ENCODE measurements at regions not wholly inside any gene's neighbourhood (a gene's known extent, or its start where the extent isn't known, plus 50 kb on each side); places are given as distances from the start of the nearest gene placed in this dataset.
"Not testable (repeated sequence)": the region's sequence is repeated elsewhere in the genome, so short reads cannot be mapped to it uniquely, and the experiment has no call there.

DNA sequence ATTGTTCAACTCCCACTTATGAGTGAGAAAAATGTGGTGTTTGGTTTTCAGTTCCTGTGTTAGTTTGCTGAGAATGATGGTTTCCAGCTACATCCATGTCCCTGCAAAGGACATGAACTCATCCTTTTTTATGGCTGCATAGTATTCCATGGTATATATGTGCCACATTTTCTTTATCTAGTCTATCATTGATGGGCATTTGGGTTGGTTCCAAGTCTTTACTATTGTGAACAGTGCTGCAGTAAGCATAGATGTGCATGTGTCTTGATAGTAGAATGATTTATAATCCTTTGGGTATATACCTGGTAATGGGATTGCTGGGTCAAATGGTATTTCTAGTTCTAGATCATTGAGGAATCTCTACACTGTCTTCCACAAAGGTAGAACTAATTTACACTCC, 613.0 kb upstream of the MIR17HG start:
- DNase-seq (ENCODE audit: low read depth): not testable (repeated sequence)

DNA sequence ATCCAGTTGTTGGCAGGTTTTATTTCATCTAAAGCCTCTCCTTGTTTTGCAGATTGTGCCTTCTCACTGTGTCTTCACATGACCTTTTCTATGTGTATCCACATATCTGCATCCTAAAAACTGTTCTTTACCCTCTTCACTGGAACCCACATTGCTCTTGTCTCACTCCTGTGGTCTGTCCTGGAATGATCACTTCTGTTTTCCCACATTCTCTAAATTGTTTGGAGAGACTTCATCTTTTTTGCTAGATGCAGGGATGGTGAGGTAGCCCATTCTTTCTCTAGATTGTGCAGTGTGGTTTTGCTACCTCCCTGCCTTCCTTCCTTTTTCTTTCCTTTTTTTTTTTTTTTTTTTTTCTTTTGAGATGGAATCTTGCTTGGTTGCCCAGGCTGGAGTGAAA, 608.6 kb upstream of the MIR17HG start:
- no peak for DNase-seq (ENCODE audit: low read depth)

DNA sequence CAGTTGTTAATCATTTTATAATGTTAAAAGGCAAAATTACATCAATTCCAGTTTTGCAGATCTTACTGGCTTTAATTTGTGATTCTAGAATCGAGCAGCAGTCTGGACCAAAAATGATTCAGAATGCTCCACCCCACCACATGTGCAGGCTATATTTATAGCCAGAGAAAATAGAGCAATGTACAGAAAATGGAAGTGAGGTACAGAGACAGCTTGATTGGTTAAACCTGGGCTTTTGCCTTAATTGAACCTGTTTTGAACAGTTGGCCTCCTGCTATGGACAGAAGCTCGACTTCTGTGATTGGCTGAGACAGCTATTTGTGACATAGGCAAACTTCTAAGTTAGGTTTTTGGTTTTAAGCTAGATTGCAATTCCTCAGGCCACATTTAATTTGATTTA, 607.4 kb upstream of the MIR17HG start:
- DNase-seq (ENCODE audit: low read depth): no peak

- no peak for DNase-seq (ENCODE audit: low read depth)
Observed at GRCh38 chr13:90742381-90742780, 605.1 kb upstream of the MIR17HG start.

DNA sequence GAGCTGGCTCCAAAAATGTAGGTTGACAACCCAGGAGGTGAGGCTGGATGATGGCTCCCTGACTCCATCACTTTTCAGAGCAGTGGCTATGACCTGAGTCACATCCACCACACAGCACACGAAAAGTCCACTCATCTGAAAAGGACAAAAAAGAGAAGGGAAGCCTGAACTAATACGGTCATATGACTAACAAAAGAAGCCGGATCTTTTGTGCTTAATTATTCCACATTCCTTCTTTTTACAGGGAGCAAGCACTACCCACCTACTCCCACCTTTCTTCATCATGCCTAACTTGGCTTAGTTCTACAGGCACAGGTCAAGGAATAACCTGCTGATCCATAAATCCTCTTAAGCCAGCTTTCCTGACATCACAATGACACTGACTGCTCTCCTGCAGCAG, 601.3 kb upstream of the MIR17HG start:
- DNase-seq (ENCODE audit: low read depth): no peak

DNA sequence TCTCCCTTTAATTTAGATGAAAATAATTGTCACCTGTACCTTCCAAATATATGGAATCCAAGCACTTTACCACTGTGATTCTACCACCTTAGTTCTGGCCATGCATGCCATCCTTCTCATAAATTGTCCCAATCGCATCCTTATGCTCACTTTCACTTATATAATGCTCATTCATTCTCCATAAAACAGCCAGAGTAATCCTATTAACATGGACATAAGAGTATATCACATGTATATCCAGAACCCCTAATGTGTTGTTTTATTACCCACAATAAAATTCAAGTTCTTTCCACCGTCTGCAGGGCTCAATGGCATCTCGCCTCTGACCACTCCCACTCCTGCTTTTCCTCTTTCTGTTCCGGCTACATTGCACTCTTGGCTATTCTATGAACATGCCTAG, 597.5 kb upstream of the MIR17HG start:
- DNase-seq (ENCODE audit: low read depth): no peak

DNA sequence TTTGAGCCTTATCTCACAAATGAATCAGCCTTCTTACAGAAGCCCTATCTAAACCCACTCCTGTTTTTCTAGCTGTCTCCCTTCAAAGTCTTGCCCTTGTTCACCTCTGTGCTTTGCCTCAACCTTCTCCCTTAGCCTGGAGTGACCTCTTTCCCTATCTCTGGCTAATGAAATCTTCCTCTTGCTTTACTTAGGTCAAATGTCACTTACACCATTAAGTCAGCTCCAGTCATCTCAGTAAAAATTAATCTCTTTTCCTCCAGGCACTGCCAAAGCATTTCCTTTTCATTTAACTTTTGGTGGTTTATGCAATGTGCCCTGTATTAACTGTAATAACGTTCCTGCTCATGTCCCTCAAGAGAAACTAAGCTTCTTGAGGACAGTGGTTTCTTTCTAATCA, 596.5 kb upstream of the MIR17HG start:
- DNase-seq (ENCODE audit: low read depth): no peak

GRCh38 chr13:90752070-90752469, 595.4 kb upstream of the MIR17HG start:
- no peak for DNase-seq (ENCODE audit: low read depth)

DNA sequence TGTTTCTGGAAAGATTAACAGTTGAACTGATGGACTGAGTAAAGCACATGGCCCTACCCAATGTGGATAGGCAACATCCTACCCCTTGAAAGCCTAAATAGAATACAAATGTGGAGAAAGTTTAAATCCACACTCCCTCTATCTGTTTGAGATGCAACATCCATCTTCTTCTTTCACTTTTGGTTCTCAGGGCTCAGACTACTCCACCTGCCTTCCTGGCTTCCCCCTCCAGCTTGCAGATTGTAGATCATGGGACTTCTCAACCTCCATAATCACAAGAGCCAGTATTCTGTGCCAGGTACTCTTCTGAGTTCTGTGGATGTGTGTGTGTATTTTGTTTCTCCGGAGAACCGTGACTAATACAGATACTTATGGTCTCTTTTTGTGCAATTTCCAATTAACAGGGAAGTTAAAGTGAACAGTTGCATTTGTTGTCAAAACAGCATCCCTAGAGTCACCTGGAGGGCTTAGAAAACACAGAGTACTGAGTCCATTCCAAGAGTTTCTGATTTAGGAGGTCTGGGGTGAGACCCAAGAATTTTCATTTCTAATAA, 590.3 kb upstream of the MIR17HG start:
- no peak for DNase-seq (ENCODE audit: low read depth)

- DNase-seq (ENCODE audit: low read depth): no peak
Observed at GRCh38 chr13:90760639-90761038, 586.8 kb upstream of the MIR17HG start.

DNA sequence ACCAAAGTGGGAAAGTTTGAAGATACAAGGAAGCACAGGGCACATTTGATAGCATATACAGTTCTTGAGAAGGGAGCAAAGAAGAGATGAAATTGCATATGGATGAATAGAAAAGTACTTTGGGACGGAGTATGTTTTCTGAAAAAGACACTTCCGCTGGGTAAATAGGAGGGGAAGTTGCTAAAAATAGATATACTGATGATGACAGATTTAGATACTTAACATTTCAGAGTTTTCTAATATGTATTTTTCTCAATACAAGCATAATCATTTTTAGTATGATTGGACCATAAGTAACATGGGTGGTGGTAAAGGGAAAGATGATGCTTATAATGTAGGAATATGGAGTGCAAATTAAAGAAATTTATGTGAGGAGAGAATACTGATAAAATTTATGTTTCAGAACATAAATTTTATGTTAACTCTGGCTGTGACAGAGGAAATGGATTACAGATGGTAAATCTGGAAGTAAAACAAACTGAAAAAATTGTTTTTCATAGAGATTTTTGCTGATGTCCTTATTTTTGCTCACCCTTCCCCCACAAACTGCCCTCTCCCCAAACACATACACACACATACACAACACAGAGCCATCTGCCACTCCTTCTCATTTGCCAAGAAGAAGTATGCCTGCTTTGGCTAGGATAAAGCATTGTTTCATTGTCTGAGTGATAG, 583.9 kb upstream of the MIR17HG start:
- no peak for DNase-seq (ENCODE audit: low read depth)

DNA sequence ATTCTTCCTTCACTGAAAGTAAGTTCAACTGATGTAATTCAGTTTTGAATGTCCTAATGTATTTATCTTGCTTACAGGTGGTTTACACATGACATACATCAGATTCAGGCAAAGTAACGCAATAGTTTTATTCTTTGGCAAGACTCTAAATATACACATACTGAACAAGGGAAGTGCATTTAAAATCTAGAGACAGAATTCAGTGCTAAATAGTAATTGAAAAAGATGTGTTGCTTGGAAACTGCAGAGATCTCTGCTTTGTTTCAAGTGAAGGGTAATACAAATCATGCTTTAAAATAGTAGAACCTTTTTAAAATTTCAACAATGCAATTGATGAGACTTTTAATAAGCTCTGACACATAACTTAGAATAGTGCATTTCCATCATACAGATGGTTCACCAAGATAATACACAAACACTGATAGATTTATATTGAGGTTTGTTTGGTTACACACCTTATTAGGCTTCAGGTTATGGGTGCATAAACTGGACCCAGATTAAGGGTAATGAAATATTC, 581.0 kb upstream of the MIR17HG start:
- no peak for DNase-seq (ENCODE audit: low read depth)

DNA sequence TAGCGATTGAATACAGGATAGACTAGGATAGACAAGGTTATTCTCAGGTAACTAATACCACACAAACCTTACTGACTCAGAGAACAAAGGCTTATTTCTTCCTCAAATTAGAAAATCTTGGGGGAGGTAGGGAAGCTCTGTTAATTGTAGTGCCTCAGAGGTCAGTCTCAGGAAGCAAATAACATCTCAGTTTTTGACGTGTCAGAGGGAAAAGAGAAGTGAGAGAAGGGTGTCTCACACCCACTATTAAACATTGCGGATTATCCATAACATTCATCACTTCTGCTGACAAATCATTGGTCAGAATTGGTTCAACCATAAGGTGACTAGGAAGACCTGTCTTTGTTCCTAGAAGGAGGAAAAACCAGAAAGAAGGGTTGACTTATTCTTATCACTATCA, 579.4 kb upstream of the MIR17HG start:
- DNase-seq (ENCODE audit: low read depth): no peak

GRCh38 chr13:90769387-90769786, 578.1 kb upstream of the MIR17HG start:
- no peak for DNase-seq (ENCODE audit: low read depth)

- no peak for DNase-seq (ENCODE audit: low read depth)
Observed at GRCh38 chr13:90770334-90770733, 577.2 kb upstream of the MIR17HG start.

DNA sequence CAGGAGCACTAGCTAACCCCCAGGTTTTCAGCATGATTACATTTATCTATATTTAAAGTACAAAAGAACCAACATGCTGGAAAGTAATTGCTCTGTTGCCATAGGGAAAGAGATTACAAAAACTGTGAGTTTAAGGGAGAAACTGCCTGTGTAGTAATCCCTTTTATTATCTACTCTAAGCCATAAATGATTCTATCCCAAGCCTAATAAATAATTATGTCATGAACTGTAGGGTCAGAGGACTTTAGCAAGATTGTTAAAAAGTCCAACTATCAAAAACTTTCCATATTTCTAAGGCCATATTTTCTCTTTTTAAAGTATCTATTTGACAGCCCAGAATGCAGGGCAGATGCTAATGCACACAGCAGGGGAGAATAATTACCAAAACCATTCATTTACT, 573.8 kb upstream of the MIR17HG start:
- DNase-seq (ENCODE audit: low read depth): no peak

- no peak for DNase-seq (ENCODE audit: low read depth)
Observed at GRCh38 chr13:90776051-90776748, 571.3 kb upstream of the MIR17HG start.

- no peak for DNase-seq (ENCODE audit: low read depth)
Observed at GRCh38 chr13:90783273-90783672, 564.2 kb upstream of the MIR17HG start.

DNA sequence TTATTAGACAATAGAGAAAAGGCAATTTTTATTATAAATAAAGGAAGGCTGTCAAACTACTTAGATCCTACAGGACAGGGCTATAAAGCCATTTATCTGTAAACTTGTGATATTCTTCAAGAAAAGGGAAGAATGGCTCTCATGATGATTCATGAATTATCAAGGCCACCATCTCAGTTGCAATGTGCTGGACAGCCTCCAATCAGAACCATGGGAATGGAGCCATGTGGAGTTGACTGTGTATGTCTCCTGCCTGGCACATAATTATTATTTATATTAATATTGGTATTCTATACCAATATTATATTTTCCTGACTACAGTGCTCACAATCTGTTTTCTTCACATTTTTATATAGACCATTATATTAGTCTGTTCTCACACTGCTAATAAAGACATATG, 560.5 kb upstream of the MIR17HG start:
- DNase-seq (ENCODE audit: low read depth): no peak

- DNase-seq (ENCODE audit: low read depth): no peak
Observed at GRCh38 chr13:90792335-90792734, 555.2 kb upstream of the MIR17HG start.

DNA sequence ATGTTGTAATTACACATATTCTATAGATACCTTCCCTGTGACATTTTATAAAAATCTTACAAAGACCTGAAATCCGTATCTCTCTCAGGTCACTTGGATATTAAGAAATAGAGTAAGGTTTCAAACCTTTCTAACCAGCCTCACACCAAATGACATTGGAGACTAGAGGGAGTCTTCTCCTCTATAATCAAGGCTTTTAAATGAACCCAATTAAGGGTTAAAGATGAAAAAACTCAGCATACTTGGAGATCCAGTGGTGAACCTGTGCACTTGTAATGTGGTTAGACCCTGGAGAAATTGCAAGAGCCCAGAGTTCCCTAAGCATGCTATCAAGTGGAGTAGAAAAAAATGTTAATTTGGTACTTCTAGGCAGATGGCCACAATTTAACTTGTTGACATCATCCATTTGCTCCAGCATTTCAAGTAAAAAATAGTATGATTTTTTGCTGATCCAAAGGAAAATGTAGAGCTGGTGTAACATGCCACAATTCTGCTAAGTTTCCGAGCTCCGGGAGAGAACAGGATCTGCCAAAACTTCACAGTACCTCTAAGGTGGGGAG, 554.1 kb upstream of the MIR17HG start:
- no peak for DNase-seq (ENCODE audit: low read depth)

DNA sequence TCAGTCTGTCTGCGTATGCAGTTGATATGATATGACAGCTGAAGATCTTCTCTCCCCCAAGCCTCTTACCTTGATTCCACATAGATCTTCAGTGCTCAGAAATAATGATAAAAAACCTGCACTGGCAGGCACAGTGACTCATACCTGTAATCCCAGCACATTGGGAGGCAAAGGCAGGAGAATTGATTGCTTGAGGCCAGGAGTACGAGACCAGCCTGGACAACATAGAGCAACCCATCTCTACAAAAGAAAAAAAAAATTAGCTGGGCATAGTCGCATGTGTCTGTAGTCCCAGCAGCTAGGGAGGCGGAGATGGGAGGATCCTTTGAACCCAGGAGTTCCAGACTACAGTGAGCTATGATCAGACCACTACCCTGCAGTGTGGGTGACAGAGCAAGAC, 551.0 kb upstream of the MIR17HG start:
- no peak for DNase-seq (ENCODE audit: low read depth)

DNA sequence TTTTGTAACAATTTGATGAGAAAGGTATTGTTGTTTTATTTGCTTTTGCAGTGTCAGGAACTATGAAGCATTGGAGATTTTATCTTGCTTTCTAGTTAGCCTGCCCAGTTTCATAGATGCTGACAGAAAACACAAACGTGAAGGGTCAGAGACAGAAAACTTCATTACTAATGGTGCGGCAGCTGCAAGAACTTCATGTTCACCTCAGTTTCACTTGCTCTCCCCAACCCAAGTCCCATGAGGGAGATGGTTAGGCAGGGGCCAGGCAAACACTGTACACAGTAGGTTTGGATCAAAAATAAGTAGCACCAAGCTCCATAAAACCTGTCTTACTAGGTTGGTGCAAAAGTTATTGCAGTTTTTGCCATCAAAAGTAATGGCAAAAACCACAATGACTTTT, 550.2 kb upstream of the MIR17HG start:
- DNase-seq (ENCODE audit: low read depth): no peak

Data from HS-5 (cell line).